HuH-7 (cell line): ENCODE measurements at regions not wholly inside any gene's neighbourhood (a gene's known extent, or its start where the extent isn't known, plus 50 kb on each side); places are given as distances from the start of the nearest gene placed in this dataset.

Experiments
- DNase-seq: peaks from one replicate; pipeline ENCODE4 v3.0.0; 2011; ENCODE audit warnings: low spot score

- DNase-seq, result no peak
Observed at GRCh38 chr2:147125145-147125544, 719.7 kb upstream of the ACVR2A start.

GRCh38 chr2:147122944-147123343 lies 721.9 kb upstream of the ACVR2A start:
- DNase-seq, result no peak

GRCh38 chr2:147110962-147111361 lies 733.9 kb upstream of the ACVR2A start:
- DNase-seq, result no peak

GRCh38 chr2:147110317-147110716 lies 734.5 kb upstream of the ACVR2A start:
- no peak for DNase-seq

- no peak for DNase-seq
Observed at GRCh38 chr2:147109291-147109690, 735.5 kb upstream of the ACVR2A start.

- DNase-seq, result no peak
Observed at GRCh38 chr2:147108548-147108947, 736.3 kb upstream of the ACVR2A start.

GRCh38 chr2:147101941-147102790 lies 742.7 kb upstream of the ACVR2A start:
- DNase-seq, result no peak

- DNase-seq, result no peak
Observed at GRCh38 chr2:147100406-147101035, 744.3 kb upstream of the ACVR2A start.

GRCh38 chr2:147099845-147100244 lies 745.0 kb upstream of the ACVR2A start:
- no peak for DNase-seq

- DNase-seq, result no peak
Observed at GRCh38 chr2:147098940-147099339, 745.9 kb upstream of the ACVR2A start.

GRCh38 chr2:147097747-147098146 lies 747.1 kb upstream of the ACVR2A start:
- no peak for DNase-seq

- no peak for DNase-seq
Observed at GRCh38 chr2:147096671-147097070, 748.2 kb upstream of the ACVR2A start.

GRCh38 chr2:147095376-147095775 lies 749.5 kb upstream of the ACVR2A start:
- no peak for DNase-seq

GRCh38 chr2:147094077-147094476 lies 750.8 kb upstream of the ACVR2A start:
- no peak for DNase-seq

GRCh38 chr2:147092266-147092665 lies 752.6 kb upstream of the ACVR2A start:
- DNase-seq, result no peak

GRCh38 chr2:147091448-147091847 lies 753.4 kb upstream of the ACVR2A start:
- DNase-seq, result no peak

- no peak for DNase-seq
Observed at GRCh38 chr2:147088871-147089270, 756.0 kb upstream of the ACVR2A start.

- no peak for DNase-seq
Observed at GRCh38 chr2:147086715-147087114, 758.1 kb upstream of the ACVR2A start.

GRCh38 chr2:147083664-147084063 lies 761.2 kb upstream of the ACVR2A start:
- DNase-seq, result no peak

- DNase-seq, result peak; percentile 64
Observed at GRCh38 chr2:147082850-147083522, 761.8 kb upstream of the ACVR2A start.

GRCh38 chr2:147081831-147082230 lies 763.0 kb upstream of the ACVR2A start:
- DNase-seq, result no peak

GRCh38 chr2:147076634-147077033 lies 768.2 kb upstream of the ACVR2A start:
- DNase-seq, result no peak

GRCh38 chr2:147068071-147068470 lies 776.8 kb upstream of the ACVR2A start:
- DNase-seq, result no peak
